Fibroblast of lung (primary cell): ENCODE measurements at regions not wholly inside any gene's neighbourhood (a gene's known extent, or its start where the extent isn't known, plus 50 kb on each side); places are given as distances from the start of the nearest gene placed in this dataset.

ENCODE experiments used
- DNase-seq, 2 donors: peaks; one replicate each; pipeline versions ENCODE4 v3.0.0 to v3.0.0-alpha.2; 2010; ENCODE audit warnings: low read depth in 2 of 2
- H2AFZ ChIP-seq: 2 replicates; pipeline ENCODE4 v1.5.1; 2012; ENCODE audit warnings: low read length, control low read depth, inconsistent platforms
- H3K27ac ChIP-seq: 2 replicates; pipeline ENCODE4 v1.5.1; 2011; ENCODE audit warnings: low read length, control low read depth; ENCODE audit not compliant: insufficient read depth
- H3K27me3 ChIP-seq: 2 replicates; pipeline ENCODE4 v1.5.1; 2011; ENCODE audit warnings: mild to moderate bottlenecking, low read length; ENCODE audit not compliant: control insufficient read depth, insufficient read depth
- H3K36me3 ChIP-seq: 2 replicates; pipeline ENCODE4 v1.5.1; 2011; ENCODE audit warnings: low read length; ENCODE audit not compliant: control insufficient read depth, insufficient read depth
- H3K4me1 ChIP-seq: 2 replicates; pipeline ENCODE4 v1.5.1; 2011; ENCODE audit warnings: low read length; ENCODE audit not compliant: control insufficient read depth, insufficient read depth; ENCODE audit errors: extremely low read depth
- H3K4me2 ChIP-seq: 2 replicates; pipeline ENCODE4 v1.5.1; 2011; ENCODE audit warnings: low read length, control low read depth; ENCODE audit not compliant: insufficient read depth; ENCODE audit errors: extremely low read depth
- H3K4me3 ChIP-seq, 4 experiments: fragments of 200-600 bp in 1 of 4; sonication (generic) in 1 of 4; replicated peaks in 1 of 4; 2 replicates each; pipeline ENCODE4 v1.5.1; 2011 to 2016; ENCODE audit warnings: low read length in 4 of 4, low read depth in 3 of 4, mild to moderate bottlenecking in 3 of 4, control low read depth in 2 of 4, inconsistent platforms in 1 of 4, mixed read lengths in 1 of 4; ENCODE audit not compliant: insufficient read depth in 1 of 4; ENCODE audit errors: control extremely low read depth in 1 of 4
- H3K79me2 ChIP-seq: 2 replicates; pipeline ENCODE4 v1.5.1; 2012; ENCODE audit warnings: mild to moderate bottlenecking, low read length, inconsistent platforms; ENCODE audit not compliant: control insufficient read depth, insufficient read depth
- H3K9ac ChIP-seq: 2 replicates; pipeline ENCODE4 v1.5.1; 2011; ENCODE audit warnings: mild to moderate bottlenecking, low read length, control low read depth; ENCODE audit not compliant: insufficient read depth
- H3K9me3 ChIP-seq: 2 replicates; pipeline ENCODE4 v1.5.1; 2012; ENCODE audit warnings: low read depth, low read length; ENCODE audit not compliant: control insufficient read depth, insufficient read depth
- H4K20me1 ChIP-seq: 2 replicates; pipeline ENCODE4 v1.5.1; 2011; ENCODE audit warnings: low read length; ENCODE audit not compliant: control insufficient read depth, insufficient read depth; ENCODE audit errors: extremely low read depth
- EZH2 ChIP-seq: IDR thresholded peaks from 2 replicates; pipeline ENCODE4 v1.5.1; 2012; ENCODE audit warnings: low read length, control low read depth, mild to moderate bottlenecking; ENCODE audit errors: missing control alignments
- TF ChIP-seq, protein P1 (sequence below), 2 donors: IDR thresholded peaks in 1 of 2; conservative IDR thresholded peaks in 1 of 2; 1 replicate in 1 of 2; 2 replicates in 1 of 2; pipeline ENCODE4 v1.5.1; 2011 to 2012; ENCODE audit warnings: low read length in 2 of 2, control low read depth in 1 of 2, inconsistent platforms in 1 of 2, low read depth in 1 of 2, mild to moderate bottlenecking in 1 of 2

DNA sequence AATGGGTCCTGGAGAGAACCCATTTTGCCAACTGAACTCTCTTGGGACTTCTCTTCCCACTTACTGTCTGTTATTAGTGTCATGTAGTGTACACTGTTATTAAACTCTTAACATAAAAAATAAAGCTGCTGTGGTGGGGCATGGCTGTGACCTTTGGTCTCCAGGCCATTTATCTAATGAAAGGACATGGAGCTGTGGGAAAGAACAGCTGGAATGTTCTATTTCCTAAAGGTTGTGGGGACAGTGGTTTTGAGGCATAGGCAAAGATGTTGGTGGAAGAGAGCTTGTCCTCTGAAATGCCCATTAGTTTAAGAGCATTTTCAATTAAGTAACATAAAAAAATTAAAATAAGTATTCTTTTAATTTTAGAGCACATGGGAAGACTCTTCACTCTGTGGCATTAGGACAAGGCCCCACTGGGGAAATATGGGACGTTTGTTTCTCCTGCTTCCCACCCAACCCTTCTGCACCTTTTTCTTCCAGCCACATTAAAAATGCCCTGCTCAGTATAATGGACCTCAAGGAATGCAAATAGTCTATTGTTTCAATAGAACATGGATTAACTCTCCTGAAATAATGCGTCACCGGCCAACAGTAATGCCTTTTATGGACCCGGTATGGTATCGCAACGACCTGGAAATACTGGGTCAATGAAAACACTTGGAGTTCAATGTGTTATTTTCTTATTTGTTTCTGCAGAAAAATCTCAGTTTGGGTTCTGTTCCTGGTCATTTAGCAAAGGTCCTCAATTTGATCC, 149.6 kb downstream of the BUB3 start:
- H3K9ac ChIP-seq, result no peak overlapping the region
- no peaks in the 10 kb centered on the region for H3K79me2 ChIP-seq
- TF ChIP-seq, protein P1, sequence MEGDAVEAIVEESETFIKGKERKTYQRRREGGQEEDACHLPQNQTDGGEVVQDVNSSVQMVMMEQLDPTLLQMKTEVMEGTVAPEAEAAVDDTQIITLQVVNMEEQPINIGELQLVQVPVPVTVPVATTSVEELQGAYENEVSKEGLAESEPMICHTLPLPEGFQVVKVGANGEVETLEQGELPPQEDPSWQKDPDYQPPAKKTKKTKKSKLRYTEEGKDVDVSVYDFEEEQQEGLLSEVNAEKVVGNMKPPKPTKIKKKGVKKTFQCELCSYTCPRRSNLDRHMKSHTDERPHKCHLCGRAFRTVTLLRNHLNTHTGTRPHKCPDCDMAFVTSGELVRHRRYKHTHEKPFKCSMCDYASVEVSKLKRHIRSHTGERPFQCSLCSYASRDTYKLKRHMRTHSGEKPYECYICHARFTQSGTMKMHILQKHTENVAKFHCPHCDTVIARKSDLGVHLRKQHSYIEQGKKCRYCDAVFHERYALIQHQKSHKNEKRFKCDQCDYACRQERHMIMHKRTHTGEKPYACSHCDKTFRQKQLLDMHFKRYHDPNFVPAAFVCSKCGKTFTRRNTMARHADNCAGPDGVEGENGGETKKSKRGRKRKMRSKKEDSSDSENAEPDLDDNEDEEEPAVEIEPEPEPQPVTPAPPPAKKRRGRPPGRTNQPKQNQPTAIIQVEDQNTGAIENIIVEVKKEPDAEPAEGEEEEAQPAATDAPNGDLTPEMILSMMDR (conservative IDR thresholded peaks at IDR 0.05 in 1 of 2, IDR thresholded peaks at IDR 0.05 in 1 of 2; ENCODE audit: low read depth in 1 of 2, low read length in 2 of 2), result no peak
- no peak for TF ChIP-seq EZH2
- DNase-seq, result no peak
- no peak overlapping the region for H2AFZ ChIP-seq
- H4K20me1 ChIP-seq, result no peaks in the 10 kb centered on the region
- no peaks in the 10 kb centered on the region for H3K4me1 ChIP-seq
- H3K4me3 ChIP-seq, result no peak overlapping the region
- H3K9me3 ChIP-seq, result no peaks in the 10 kb centered on the region
- H3K27ac ChIP-seq, result no peak overlapping the region
- H3K4me2 ChIP-seq, result no peak overlapping the region
- H3K27me3 ChIP-seq, result no peaks in the 10 kb centered on the region
- H3K36me3 ChIP-seq, result no peaks in the 10 kb centered on the region

DNA sequence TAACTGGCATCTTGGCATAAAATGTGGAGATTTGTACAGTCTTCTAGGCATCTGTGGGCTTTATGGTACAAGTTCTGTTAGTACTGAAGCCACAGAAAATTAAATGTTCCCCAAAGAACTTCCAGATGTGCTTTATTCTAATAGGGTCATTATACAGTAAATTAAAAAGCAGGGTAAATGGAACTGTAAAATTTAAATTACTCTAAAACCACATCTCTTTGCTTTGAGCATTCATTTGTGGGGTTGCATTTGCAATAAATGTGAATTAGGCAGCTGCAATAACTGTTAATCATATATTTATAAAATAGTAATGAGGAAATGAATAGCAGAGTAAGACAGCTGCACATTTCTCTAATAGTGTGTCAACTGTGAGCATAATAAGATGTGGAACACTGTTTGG, 151.5 kb downstream of the BUB3 start:
- Histone ChIP-seq H3K4me3 (no peak overlapping the region), H2AFZ (no peak overlapping the region), H3K36me3 (no peaks in the 10 kb centered on the region), H3K27me3 (no peaks in the 10 kb centered on the region), H3K4me1 (no peaks in the 10 kb centered on the region), H3K9ac (no peak overlapping the region), H3K9me3 (no peaks in the 10 kb centered on the region), H3K79me2 (no peaks in the 10 kb centered on the region), H4K20me1 (no peaks in the 10 kb centered on the region), H3K27ac (no peak overlapping the region), H3K4me2 (no peak overlapping the region)
- TF ChIP-seq, protein P1 (conservative IDR thresholded peaks at IDR 0.05 in 1 of 2, IDR thresholded peaks at IDR 0.05 in 1 of 2; ENCODE audit: low read depth in 1 of 2, low read length in 2 of 2), result no peak
- TF ChIP-seq EZH2, result no peak
- no peak for DNase-seq

DNA sequence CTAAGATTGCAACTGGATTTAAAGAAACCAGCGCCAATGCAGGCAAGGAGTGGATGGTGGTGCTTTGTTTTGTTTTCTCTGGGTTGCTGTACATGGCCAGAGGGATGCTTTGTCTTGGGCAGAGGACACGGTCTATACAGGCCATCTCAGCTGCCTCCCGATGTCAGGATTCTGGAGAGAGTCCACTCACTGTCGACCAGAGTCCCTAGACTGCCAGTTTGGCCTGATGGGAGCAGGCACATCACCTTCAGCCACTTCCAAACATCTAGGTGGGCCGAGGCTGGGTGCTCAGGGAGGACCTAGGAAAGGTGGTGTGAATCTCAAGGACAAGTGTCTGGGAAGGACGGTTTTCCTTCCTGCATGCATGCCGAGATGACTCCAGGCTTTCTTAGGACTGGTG, 152.1 kb downstream of the BUB3 start:
- H3K4me1 ChIP-seq, result no peaks in the 10 kb centered on the region
- no peaks in the 10 kb centered on the region for H3K79me2 ChIP-seq
- no peak overlapping the region for H3K27ac ChIP-seq
- DNase-seq, result no peak
- H3K36me3 ChIP-seq, result no peaks in the 10 kb centered on the region
- H3K9ac ChIP-seq, result no peak overlapping the region
- no peaks in the 10 kb centered on the region for H3K9me3 ChIP-seq
- H2AFZ ChIP-seq, result no peak overlapping the region
- no peaks in the 10 kb centered on the region for H4K20me1 ChIP-seq
- no peak overlapping the region for H3K4me2 ChIP-seq
- no peak for TF ChIP-seq EZH2
- TF ChIP-seq, protein P1 (conservative IDR thresholded peaks at IDR 0.05 in 1 of 2, IDR thresholded peaks at IDR 0.05 in 1 of 2; ENCODE audit: low read depth in 1 of 2, low read length in 2 of 2), result no peak
- H3K27me3 ChIP-seq, result no peaks in the 10 kb centered on the region
- no peak overlapping the region for H3K4me3 ChIP-seq
